Neural crest cell (in vitro differentiated cells): ENCODE measurements at regions not wholly inside any gene's neighbourhood (a gene's known extent, or its start where the extent isn't known, plus 50 kb on each side); places are given as distances from the start of the nearest gene placed in this dataset.

ENCODE experiments used
- DNase-seq: peaks from one replicate; pipeline ENCODE4 v3.0.0; 2021; ENCODE audit warnings: low read depth, mixed read lengths, low spot score
- H3K27ac Mint-ChIP-seq: one replicate; pipeline ENCODE4 v1.8.0; 2021; ENCODE audit warnings: mild to moderate bottlenecking, mixed read lengths; ENCODE audit not compliant: unreplicated experiment
- H3K27me3 Mint-ChIP-seq: 2 replicates; pipeline ENCODE4 v1.8.0; 2021; ENCODE audit warnings: low read depth, mild to moderate bottlenecking, mixed read lengths
- H3K36me3 Mint-ChIP-seq: 2 replicates; pipeline ENCODE4 v1.8.0; 2021; ENCODE audit warnings: low read depth, mild to moderate bottlenecking, mixed read lengths
- H3K4me1 Mint-ChIP-seq: 2 replicates; pipeline ENCODE4 v1.8.0; 2021; ENCODE audit warnings: mixed read lengths
- H3K4me3 Mint-ChIP-seq: one replicate; pipeline ENCODE4 v1.8.0; 2021; ENCODE audit warnings: mild to moderate bottlenecking, mixed read lengths
- H3K9me3 Mint-ChIP-seq: 2 replicates; pipeline ENCODE4 v1.8.0; 2021; ENCODE audit warnings: mixed read lengths
- TF ChIP-seq, protein P1 (sequence below): fragments of 200-600 bp; sonication (generic); conservative IDR thresholded peaks from 2 replicates; pipeline ENCODE4 v1.5.0; 2021; ENCODE audit warnings: antibody characterized with exemption, mild to moderate bottlenecking

GRCh38 chr13:74004109-74004508, 130.1 kb downstream of the KLF12 start:
- H3K4me3 Mint-ChIP-seq = no peak overlapping the region
- peaks cover 3% of the 10 kb centered on the region for H3K36me3 Mint-ChIP-seq
- no peak overlapping the region for H3K27ac Mint-ChIP-seq
- H3K27me3 Mint-ChIP-seq = no peaks in the 10 kb centered on the region
- H3K4me1 Mint-ChIP-seq = peaks cover 27% of the 10 kb centered on the region
- no peak for DNase-seq
- H3K9me3 Mint-ChIP-seq = no peaks in the 10 kb centered on the region
- TF ChIP-seq, protein P1, sequence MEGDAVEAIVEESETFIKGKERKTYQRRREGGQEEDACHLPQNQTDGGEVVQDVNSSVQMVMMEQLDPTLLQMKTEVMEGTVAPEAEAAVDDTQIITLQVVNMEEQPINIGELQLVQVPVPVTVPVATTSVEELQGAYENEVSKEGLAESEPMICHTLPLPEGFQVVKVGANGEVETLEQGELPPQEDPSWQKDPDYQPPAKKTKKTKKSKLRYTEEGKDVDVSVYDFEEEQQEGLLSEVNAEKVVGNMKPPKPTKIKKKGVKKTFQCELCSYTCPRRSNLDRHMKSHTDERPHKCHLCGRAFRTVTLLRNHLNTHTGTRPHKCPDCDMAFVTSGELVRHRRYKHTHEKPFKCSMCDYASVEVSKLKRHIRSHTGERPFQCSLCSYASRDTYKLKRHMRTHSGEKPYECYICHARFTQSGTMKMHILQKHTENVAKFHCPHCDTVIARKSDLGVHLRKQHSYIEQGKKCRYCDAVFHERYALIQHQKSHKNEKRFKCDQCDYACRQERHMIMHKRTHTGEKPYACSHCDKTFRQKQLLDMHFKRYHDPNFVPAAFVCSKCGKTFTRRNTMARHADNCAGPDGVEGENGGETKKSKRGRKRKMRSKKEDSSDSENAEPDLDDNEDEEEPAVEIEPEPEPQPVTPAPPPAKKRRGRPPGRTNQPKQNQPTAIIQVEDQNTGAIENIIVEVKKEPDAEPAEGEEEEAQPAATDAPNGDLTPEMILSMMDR = no peak

- Mint-ChIP-seq H3K9me3 (no peaks in the 10 kb centered on the region), H3K27ac (no peak overlapping the region), H3K4me3 (no peak overlapping the region), H3K36me3 (peaks cover 3% of the 10 kb centered on the region), H3K4me1 (peaks cover 27% of the 10 kb centered on the region), H3K27me3 (no peaks in the 10 kb centered on the region)
- TF ChIP-seq, protein P1 = no peak
- no peak for DNase-seq
Observed at GRCh38 chr13:74003374-74003773, 130.8 kb downstream of the KLF12 start.

DNA sequence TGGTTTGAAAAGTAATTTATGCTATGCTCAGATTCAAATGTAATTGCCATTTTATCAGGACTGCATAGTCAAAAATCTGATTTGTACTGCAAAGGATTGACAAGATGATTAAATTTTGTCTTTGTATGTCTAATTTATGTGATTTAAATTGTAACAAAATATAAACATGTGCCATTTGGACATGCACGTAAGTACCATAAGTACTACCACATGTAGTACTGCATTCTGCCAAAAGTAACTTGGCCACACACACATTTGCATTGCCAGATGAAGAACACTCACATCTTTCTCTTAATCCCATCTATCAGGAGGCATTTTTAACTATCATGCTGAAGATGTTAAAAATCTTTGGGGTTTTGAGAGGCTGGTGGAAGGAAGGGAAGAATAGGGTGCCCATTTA, 133.3 kb downstream of the KLF12 start:
- H3K36me3 Mint-ChIP-seq = peaks cover 3% of the 10 kb centered on the region
- H3K9me3 Mint-ChIP-seq = no peaks in the 10 kb centered on the region
- no peak for DNase-seq
- H3K4me1 Mint-ChIP-seq = peaks cover 18% of the 10 kb centered on the region
- H3K27ac Mint-ChIP-seq = no peak overlapping the region
- no peak overlapping the region for H3K4me3 Mint-ChIP-seq
- TF ChIP-seq, protein P1 = no peak
- H3K27me3 Mint-ChIP-seq = no peaks in the 10 kb centered on the region

DNA sequence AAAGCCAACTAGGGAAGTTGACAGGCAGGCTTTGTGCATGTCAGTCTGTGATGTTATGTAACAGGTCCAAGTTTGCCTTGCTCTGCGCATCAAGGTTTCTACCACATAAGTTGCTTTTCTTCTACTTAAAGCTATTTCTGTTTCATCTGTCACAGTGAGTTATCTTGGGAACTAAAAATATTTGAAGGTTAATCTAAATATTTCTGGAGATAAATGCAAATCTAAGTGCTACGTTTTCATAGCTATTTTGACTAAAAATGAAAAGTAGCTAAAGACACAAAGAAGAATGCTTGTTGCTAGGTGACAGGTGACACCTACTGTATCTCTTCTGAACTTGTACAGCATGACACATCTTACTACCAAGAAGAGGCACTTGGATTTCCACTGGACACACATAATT, 135.6 kb downstream of the KLF12 start:
- TF ChIP-seq, protein P1 = no peak
- no peaks in the 10 kb centered on the region for H3K27me3 Mint-ChIP-seq
- no peak overlapping the region for H3K4me3 Mint-ChIP-seq

DNA sequence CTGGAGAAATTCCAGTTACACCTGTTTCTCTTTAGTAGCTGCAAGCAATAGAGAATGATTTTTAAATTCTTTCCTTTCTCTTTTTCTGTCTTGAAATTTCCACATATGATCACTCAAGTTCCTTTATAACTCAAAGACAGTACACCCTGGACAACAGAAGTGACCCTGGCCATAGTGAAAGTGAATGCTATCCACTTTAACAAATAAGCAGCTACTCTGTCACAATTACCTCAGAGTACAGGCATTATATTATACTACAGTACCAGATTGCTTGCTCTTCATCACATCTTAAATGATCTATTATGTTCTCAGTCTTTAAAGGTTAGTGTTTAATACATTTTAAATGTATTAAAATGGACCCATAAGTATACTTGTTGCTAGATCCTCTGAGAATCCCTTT, 136.2 kb downstream of the KLF12 start:
- Mint-ChIP-seq H3K36me3 (peaks cover 6% of the 10 kb centered on the region), H3K4me1 (peaks cover 16% of the 10 kb centered on the region), H3K9me3 (no peaks in the 10 kb centered on the region), H3K4me3 (no peak overlapping the region), H3K27ac (no peak overlapping the region), H3K27me3 (no peaks in the 10 kb centered on the region)
- TF ChIP-seq, protein P1 = no peak
- no peak for DNase-seq

More for the DNA sequence above, 135.6 kb downstream of the KLF12 start:
- Mint-ChIP-seq H3K36me3 (peaks cover 6% of the 10 kb centered on the region), H3K9me3 (no peaks in the 10 kb centered on the region), H3K27ac (no peak overlapping the region), H3K4me1 (peaks cover 16% of the 10 kb centered on the region)
- no peak for DNase-seq

DNA sequence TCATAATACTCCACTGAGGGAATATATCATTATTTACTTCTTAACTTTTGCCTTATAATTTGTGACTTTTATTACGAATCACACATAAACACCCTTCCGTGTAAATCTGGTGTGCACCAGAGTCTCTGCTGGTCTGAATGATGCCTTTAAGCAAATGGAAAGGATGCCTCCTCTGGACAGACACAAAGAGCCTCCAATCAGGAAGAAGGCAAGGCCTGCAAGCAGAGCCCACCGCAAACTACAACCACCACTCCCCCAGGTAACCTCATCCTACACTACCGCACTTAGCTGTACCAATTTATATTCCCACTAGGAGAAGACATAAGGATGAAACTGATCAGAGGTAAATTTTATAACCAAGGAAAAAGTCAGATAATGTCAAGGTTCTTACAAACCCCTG, 137.6 kb downstream of the KLF12 start:
- no peak overlapping the region for H3K27ac Mint-ChIP-seq
- H3K36me3 Mint-ChIP-seq = peaks cover 6% of the 10 kb centered on the region
- no peaks in the 10 kb centered on the region for H3K27me3 Mint-ChIP-seq
- DNase-seq = no peak
- no peak overlapping the region for H3K4me3 Mint-ChIP-seq
- H3K4me1 Mint-ChIP-seq = peaks cover 22% of the 10 kb centered on the region
- TF ChIP-seq, protein P1 = no peak
- H3K9me3 Mint-ChIP-seq = no peaks in the 10 kb centered on the region
